Colonic mucosa (tissue), 4 donors: ENCODE measurements at regions not wholly inside any gene's neighbourhood (a gene's known extent, or its start where the extent isn't known, plus 50 kb on each side); places are given as distances from the start of the nearest gene placed in this dataset.

Experiments used
- DNase-seq: peaks from one replicate; pipeline ENCODE4 v3.0.0-alpha.2; 2020
- H3K27ac ChIP-seq: fragments of 200-600 bp; one replicate; pipeline ENCODE4 v1.8.0; 2021
- H3K27me3 ChIP-seq: fragments of 200-600 bp; one replicate; pipeline ENCODE4 v1.8.0; 2021
- H3K36me3 ChIP-seq: fragments of 200-600 bp; one replicate; pipeline ENCODE4 v1.8.0; 2021
- H3K4me1 ChIP-seq: fragments of 200-600 bp; one replicate; pipeline ENCODE4 v1.8.0; 2021; ENCODE audit warnings: mild to moderate bottlenecking
- H3K4me3 ChIP-seq: fragments of 200-600 bp; one replicate; pipeline ENCODE4 v1.8.0; 2021
- H3K9ac ChIP-seq, 2 donors: one replicate each; pipeline ENCODE4 v1.7.0; 2013; ENCODE audit warnings: control low read depth in 2 of 2, low read depth in 2 of 2, low read length in 2 of 2
- H3K9me3 ChIP-seq: fragments of 200-600 bp; one replicate; pipeline ENCODE4 v1.8.0; 2021
- CTCF ChIP-seq: fragments of 200-600 bp; IDR thresholded peaks from one replicate; pipeline ENCODE4 v1.8.0; 2022; ENCODE audit warnings: antibody characterized with exemption, mild to moderate bottlenecking
- intact Hi-C: fragments of 100-400 bp; cut with DNase I; formaldehyde crosslinking; loops from one replicate; pipeline ENCODE4 v1.14.1; 2022
- donor health status: healthy.
- donor health status: DM: no; HTN: no; CAD: no.
- donor health status: DM: no; HTN: no; CAD: no.

GRCh38 chr9:118503236-118503635 lies 799.0 kb downstream of the TLR4 start:
- intact Hi-C loops: no loop called here
- H3K4me1 ChIP-seq: no peaks in the 10 kb centered on the region
- no peaks in the 10 kb centered on the region for H3K27me3 ChIP-seq
- no peaks in the 10 kb centered on the region for H3K36me3 ChIP-seq
- no peak overlapping the region for H3K27ac ChIP-seq
- no peak overlapping the region for H3K4me3 ChIP-seq
- no peaks in the 10 kb centered on the region for H3K9me3 ChIP-seq
- no peak overlapping the region for H3K9ac ChIP-seq
- TF ChIP-seq CTCF: no peak
- DNase-seq: no peak

GRCh38 chr9:118510711-118511110 lies 806.5 kb downstream of the TLR4 start:
- Histone ChIP-seq H3K36me3 (no peaks in the 10 kb centered on the region), H3K4me1 (no peaks in the 10 kb centered on the region), H3K27me3 (no peaks in the 10 kb centered on the region), H3K9ac (no peak overlapping the region), H3K9me3 (no peaks in the 10 kb centered on the region), H3K27ac (no peak overlapping the region), H3K4me3 (no peak overlapping the region)
- intact Hi-C loops: no loop called here
- TF ChIP-seq CTCF: no peak
- DNase-seq: no peak

- H3K4me1 ChIP-seq: no peaks in the 10 kb centered on the region
- no peaks in the 10 kb centered on the region for H3K27me3 ChIP-seq
- intact Hi-C loops: no loop called here
- no peak for DNase-seq
- H3K4me3 ChIP-seq: no peak overlapping the region
- H3K27ac ChIP-seq: no peak overlapping the region
- TF ChIP-seq CTCF: no peak
- H3K9ac ChIP-seq: no peak overlapping the region
- no peaks in the 10 kb centered on the region for H3K36me3 ChIP-seq
- H3K9me3 ChIP-seq: no peaks in the 10 kb centered on the region
Measured at GRCh38 chr9:118515947-118516346, 811.7 kb downstream of the TLR4 start.

- Histone ChIP-seq H3K9me3 (no peaks in the 10 kb centered on the region), H3K4me3 (no peak overlapping the region), H3K9ac (no peak overlapping the region), H3K27ac (no peak overlapping the region), H3K27me3 (no peaks in the 10 kb centered on the region), H3K36me3 (no peaks in the 10 kb centered on the region), H3K4me1 (no peaks in the 10 kb centered on the region)
- no peak for TF ChIP-seq CTCF
- DNase-seq: no peak
- intact Hi-C loops: no loop called here
Measured at GRCh38 chr9:118521261-118521660, 817.1 kb downstream of the TLR4 start.

GRCh38 chr9:118522093-118523028 lies 818.2 kb downstream of the TLR4 start:
- Histone ChIP-seq H3K4me3 (no peak overlapping the region), H3K4me1 (no peaks in the 10 kb centered on the region), H3K36me3 (no peaks in the 10 kb centered on the region), H3K27ac (no peak overlapping the region), H3K9ac (no peak overlapping the region), H3K27me3 (no peaks in the 10 kb centered on the region), H3K9me3 (no peaks in the 10 kb centered on the region)
- intact Hi-C loops: no loop called here
- peak; percentile 19 for TF ChIP-seq CTCF
- DNase-seq: peak; percentile 19
